H9 (cell line): ENCODE measurements at regions not wholly inside any gene's neighbourhood (a gene's known extent, or its start where the extent isn't known, plus 50 kb on each side); places are given as distances from the start of the nearest gene placed in this dataset.

Source experiments
- DNase-seq: peaks from one replicate; pipeline ENCODE4 v3.0.0-alpha.2; 2017
- H2AFZ ChIP-seq: one replicate; pipeline ENCODE4 v1.6.1; 2013; ENCODE audit warnings: mild to moderate bottlenecking, low read length, control low read depth, moderate library complexity
- H2AK5ac ChIP-seq: 2 replicates; pipeline ENCODE4 v1.6.1; 2013; ENCODE audit warnings: low read length, control low read depth, mixed read lengths; ENCODE audit not compliant: insufficient read length
- H2BK120ac ChIP-seq: one replicate; pipeline ENCODE4 v1.6.1; 2013; ENCODE audit warnings: low read depth, mild to moderate bottlenecking, low read length, control low read depth, inconsistent platforms; ENCODE audit not compliant: poor library complexity, severe bottlenecking
- H2BK12ac ChIP-seq: 2 replicates; pipeline ENCODE4 v1.6.1; 2013; ENCODE audit warnings: low read length, control low read depth, mixed read lengths, low read depth; ENCODE audit not compliant: insufficient read length
- H2BK15ac ChIP-seq: 2 replicates; pipeline ENCODE4 v1.6.1; 2013; ENCODE audit warnings: low read depth, low read length, control low read depth
- H2BK20ac ChIP-seq: one replicate; pipeline ENCODE4 v1.6.1; 2013; ENCODE audit warnings: low read depth, mild to moderate bottlenecking, low read length, control low read depth, inconsistent platforms; ENCODE audit not compliant: poor library complexity, severe bottlenecking
- H2BK5ac ChIP-seq: 2 replicates; pipeline ENCODE4 v1.6.1; 2013; ENCODE audit warnings: low read length, control low read depth, mixed read lengths; ENCODE audit not compliant: insufficient read length
- H3K14ac ChIP-seq: 2 replicates; pipeline ENCODE4 v1.6.1; 2013; ENCODE audit warnings: low read length, control low read depth; ENCODE audit not compliant: insufficient read depth
- H3K18ac ChIP-seq: 2 replicates; pipeline ENCODE4 v1.6.1; 2013; ENCODE audit warnings: low read depth, mild to moderate bottlenecking, mixed read lengths, low read length, control low read depth; ENCODE audit not compliant: insufficient read length
- H3K23ac ChIP-seq: 2 replicates; pipeline ENCODE4 v1.6.1; 2013; ENCODE audit warnings: low read length, control low read depth, mixed read lengths, low read depth; ENCODE audit not compliant: insufficient read length
- H3K23me2 ChIP-seq: 2 replicates; pipeline ENCODE4 v1.6.1; 2013; ENCODE audit warnings: low read depth, mild to moderate bottlenecking, mixed read lengths, low read length, control low read depth; ENCODE audit not compliant: insufficient read length, poor library complexity, severe bottlenecking
- H3K27ac ChIP-seq: 2 replicates; pipeline ENCODE4 v1.5.1; 2013; ENCODE audit warnings: low read length, control low read depth, mixed read lengths, low read depth; ENCODE audit not compliant: insufficient read length
- H3K27me3 ChIP-seq: 2 replicates; pipeline ENCODE4 v1.6.1; 2013; ENCODE audit warnings: low read length, control low read depth, inconsistent platforms; ENCODE audit not compliant: insufficient read depth
- H3K4ac ChIP-seq: 2 replicates; pipeline ENCODE4 v1.6.1; 2013; ENCODE audit warnings: low read depth, mild to moderate bottlenecking, control low read depth, inconsistent platforms, low read length, moderate library complexity
- H3K4me1 ChIP-seq: 2 replicates; pipeline ENCODE4 v1.6.1; 2013; ENCODE audit warnings: low read length, control low read depth, inconsistent platforms; ENCODE audit not compliant: insufficient read depth
- H3K4me2 ChIP-seq: 2 replicates; pipeline ENCODE4 v1.6.1; 2013; ENCODE audit warnings: low read length, control low read depth, mixed read lengths; ENCODE audit not compliant: insufficient read length, insufficient read depth
- H3K56ac ChIP-seq: 2 replicates; pipeline ENCODE4 v1.6.1; 2013; ENCODE audit warnings: low read depth, mild to moderate bottlenecking, mixed read lengths, low read length, control low read depth; ENCODE audit not compliant: insufficient read length
- H3K79me1 ChIP-seq: 2 replicates; pipeline ENCODE4 v1.6.1; 2013; ENCODE audit warnings: low read depth, mild to moderate bottlenecking, moderate library complexity, low read length, control low read depth, inconsistent platforms; ENCODE audit not compliant: insufficient read depth, poor library complexity, severe bottlenecking
- H3K79me2 ChIP-seq: 2 replicates; pipeline ENCODE4 v1.6.1; 2013; ENCODE audit warnings: low read length, control low read depth, inconsistent platforms; ENCODE audit not compliant: insufficient read depth
- H3K9ac ChIP-seq: 2 replicates; pipeline ENCODE4 v1.6.1; 2013; ENCODE audit warnings: low read length, control low read depth, mixed read lengths; ENCODE audit not compliant: insufficient read length; ENCODE audit errors: extremely low read depth
- H3K9me3 ChIP-seq: one replicate; pipeline ENCODE4 v1.6.1; 2013; ENCODE audit warnings: low read depth, low read length, inconsistent platforms; ENCODE audit not compliant: control insufficient read depth
- H3T11ph ChIP-seq: one replicate; pipeline ENCODE4 v1.6.1; 2013; ENCODE audit warnings: mild to moderate bottlenecking, low read length, control low read depth, inconsistent platforms
- H4K20me1 ChIP-seq: one replicate; pipeline ENCODE4 v1.6.1; 2013; ENCODE audit not compliant: control insufficient read depth, insufficient read length, insufficient read depth
- H4K5ac ChIP-seq: 2 replicates; pipeline ENCODE4 v1.6.1; 2013; ENCODE audit warnings: low read depth, mild to moderate bottlenecking, mixed read lengths, low read length, control low read depth; ENCODE audit not compliant: insufficient read length
- H4K8ac ChIP-seq: replicated peaks from 2 replicates; pipeline ENCODE4 v1.6.1; 2013; ENCODE audit warnings: low read length, control low read depth, mixed read lengths, low read depth; ENCODE audit not compliant: insufficient read length
- H4K91ac ChIP-seq: 2 replicates; pipeline ENCODE4 v1.6.1; 2013; ENCODE audit warnings: low read depth, mild to moderate bottlenecking, moderate library complexity, mixed read lengths, low read length, control low read depth; ENCODE audit not compliant: insufficient read length
- H3K27ac Mint-ChIP-seq, 3 experiments: 2 replicates in 2 of 3; 3 replicates in 1 of 3; pipeline ENCODE4 v1.8.0; 2020 to 2021; ENCODE audit warnings: mixed read lengths in 3 of 3, mild to moderate bottlenecking in 1 of 3, moderate library complexity in 1 of 3
- H3K27me3 Mint-ChIP-seq: 2 replicates; pipeline ENCODE4 v1.8.0; 2021; ENCODE audit warnings: low read depth, mild to moderate bottlenecking, moderate library complexity, mixed read lengths
- H3K36me3 Mint-ChIP-seq, 3 experiments: 2 replicates in 2 of 3; 3 replicates in 1 of 3; pipeline ENCODE4 v1.8.0; 2020 to 2021; ENCODE audit warnings: low read depth in 3 of 3, mixed read lengths in 3 of 3; ENCODE audit not compliant: insufficient read depth in 1 of 3
- H3K4me1 Mint-ChIP-seq, 2 experiments: 2 replicates each; pipeline ENCODE4 v1.8.0; 2020; ENCODE audit warnings: mixed read lengths in 2 of 2
- H3K4me3 Mint-ChIP-seq, 2 experiments: 2 replicates in 1 of 2; 3 replicates in 1 of 2; pipeline ENCODE4 v1.8.0; 2020 to 2021; ENCODE audit warnings: mild to moderate bottlenecking in 2 of 2, mixed read lengths in 2 of 2, moderate library complexity in 1 of 2
- H3K9me3 Mint-ChIP-seq, 2 experiments: 2 replicates in 1 of 2; 3 replicates in 1 of 2; pipeline ENCODE4 v1.8.0; 2020; ENCODE audit warnings: mild to moderate bottlenecking in 2 of 2, mixed read lengths in 2 of 2, moderate library complexity in 1 of 2
- CTCF ChIP-seq: fragments of 200-600 bp; sonication (generic); conservative IDR thresholded peaks from 3 replicates; pipeline ENCODE4 v1.8.0; 2021; ENCODE audit warnings: antibody characterized with exemption, mild to moderate bottlenecking
- WGBS: extraction: QIAGEN DNeasy Blood & Tissue Kit; methylation state at CpG from one replicate; pipeline ENCODE4 v1.1.7; 2013; ENCODE audit warnings: missing lambda C conversion rate, low lambda C conversion rate, mixed read lengths; ENCODE audit not compliant: insufficient read length; ENCODE audit errors: extremely low coverage; 5-methylcytosine and 5-hydroxymethylcytosine counted together

DNA sequence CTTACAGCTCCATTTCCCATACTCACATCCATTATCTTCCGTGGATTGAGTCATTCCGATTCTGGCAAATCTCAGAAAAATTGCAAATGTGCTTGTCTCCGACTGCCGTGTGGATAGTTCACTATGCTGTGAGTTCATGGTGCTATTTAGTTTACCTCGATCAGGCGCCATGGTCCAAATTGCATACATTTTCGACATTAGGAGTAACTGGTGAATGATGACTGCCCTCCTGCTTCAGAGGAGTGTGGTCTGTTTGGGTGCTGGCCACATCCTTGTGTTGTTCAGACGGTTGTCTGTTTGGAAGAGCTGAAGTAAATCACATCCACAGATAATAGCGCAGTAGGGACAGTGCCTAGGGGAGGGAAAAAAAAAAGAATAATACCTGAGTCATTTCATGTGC, 439.5 kb downstream of the ZNF516 start:
- TF ChIP-seq CTCF, result no peak
- no peak overlapping the region for H3K14ac ChIP-seq
- H3K9me3 ChIP-seq, result no peaks in the 10 kb centered on the region
- no peaks in the 10 kb centered on the region for H3K27me3 ChIP-seq
- no peaks in the 10 kb centered on the region for H3K79me2 ChIP-seq
- no peak overlapping the region for H4K5ac ChIP-seq
- Mint-ChIP-seq H3K4me3 (no peak overlapping the region), H3K27me3 (no peaks in the 10 kb centered on the region; the same call in 1 of the 2 replicates), H3K9me3 (no peaks in the 10 kb centered on the region; a peak in 1 of 5 replicates), H3K4me1 (peaks cover 11 to 12% of the 10 kb centered on the region in 2 experiments; a peak in 3 of 4 replicates), H3K36me3 (no peaks in the 10 kb centered on the region), H3K27ac (no peak overlapping the region)
- DNase-seq, result no peak
- no peaks in the 10 kb centered on the region for H3K79me1 ChIP-seq
- no peak overlapping the region for H2BK20ac ChIP-seq
- no CpG with 5 or more reads among the region's 9 CpGs for WGBS
- no peak overlapping the region for H4K91ac ChIP-seq
- H3K4me2 ChIP-seq, result no peak overlapping the region
- no peak overlapping the region for H2BK120ac ChIP-seq
- no peaks in the 10 kb centered on the region for H4K20me1 ChIP-seq
- no peak overlapping the region for H2BK15ac ChIP-seq
- H3T11ph ChIP-seq, result no peak overlapping the region
- H2BK5ac ChIP-seq, result no peak overlapping the region
- no peak overlapping the region for H2BK12ac ChIP-seq
- no peak overlapping the region for H3K18ac ChIP-seq
- no peak overlapping the region for H3K4ac ChIP-seq
- H3K23me2 ChIP-seq, result no peaks in the 10 kb centered on the region
- no peak overlapping the region for H2AK5ac ChIP-seq
- H4K8ac ChIP-seq, result no peak overlapping the region
- no peak overlapping the region for H3K9ac ChIP-seq
- no peak overlapping the region for H3K56ac ChIP-seq
- H3K23ac ChIP-seq, result no peak overlapping the region
- H3K27ac ChIP-seq, result no peak overlapping the region
- H2AFZ ChIP-seq, result no peak overlapping the region
- no peaks in the 10 kb centered on the region for H3K4me1 ChIP-seq
